H1 (cell line): ENCODE measurements at regions not wholly inside any gene's neighbourhood (a gene's known extent, or its start where the extent isn't known, plus 50 kb on each side); places are given as distances from the start of the nearest gene placed in this dataset.
A peak's percentile ranks its signal among the peaks of the same experiment; 100 is the strongest.

Source experiments
- CTCF ChIA-PET: fragments of 300-600 bp; sonication (Branson Sonifier 250); formaldehyde crosslinking; loops from one replicate; lab custom pipeline; 2021; ENCODE audit not compliant: partially characterized antibody; lab: Charles Lee
- POLR2A ChIA-PET: fragments of 300-600 bp; sonication (Branson Sonifier 250); formaldehyde crosslinking; loops from one replicate; lab custom pipeline; 2021; ENCODE audit warnings: inconsistent platforms; ENCODE audit not compliant: partially characterized antibody; lab: Charles Lee
- DNase-seq, 2 experiments: peaks; one replicate each; pipeline versions ENCODE4 v3.0.0 to v3.0.0-alpha.2; 2010 to 2022; ENCODE audit warnings: low spot score in 2 of 2, low read depth in 1 of 2, mixed read lengths in 1 of 2
- FAIRE-seq: peaks from 2 replicates; lab custom pipeline; 2011; peaks lifted over from hg19 to GRCh38; lab: Jason Lieb, UNC
- H2AFZ ChIP-seq: 2 replicates; pipeline ENCODE4 v1.8.1; 2012; ENCODE audit warnings: low read length, inconsistent platforms
- H2AK5ac ChIP-seq: 2 replicates; pipeline ENCODE4 v1.6.1; 2013; ENCODE audit warnings: low read depth, low read length
- H2BK120ac ChIP-seq: replicated peaks from 2 replicates; pipeline ENCODE3; 2013; ENCODE audit warnings: low read depth, low read length, inconsistent platforms
- H2BK12ac ChIP-seq: 2 replicates; pipeline ENCODE4 v1.6.1; 2013; ENCODE audit warnings: low read depth, low read length
- H2BK15ac ChIP-seq: 2 replicates; pipeline ENCODE4 v1.6.1; 2013; ENCODE audit warnings: low read length
- H2BK20ac ChIP-seq: 2 replicates; pipeline ENCODE4 v1.6.1; 2013; ENCODE audit warnings: low read length
- H2BK5ac ChIP-seq: 2 replicates; pipeline ENCODE4 v1.6.1; 2013; ENCODE audit warnings: low read depth, low read length
- H3K14ac ChIP-seq: 2 replicates; pipeline ENCODE4 v1.6.1; 2013; ENCODE audit warnings: inconsistent platforms; ENCODE audit not compliant: insufficient read length
- H3K18ac ChIP-seq: 2 replicates; pipeline ENCODE4 v1.6.1; 2013; ENCODE audit warnings: low read length; ENCODE audit errors: extremely low read depth
- H3K23ac ChIP-seq: 2 replicates; pipeline ENCODE4 v1.6.1; 2013; ENCODE audit warnings: inconsistent platforms; ENCODE audit not compliant: insufficient read length
- H3K23me2 ChIP-seq: 2 replicates; pipeline ENCODE4 v1.6.1; 2013; ENCODE audit warnings: low read depth, low read length
- H3K27ac ChIP-seq: 2 replicates; pipeline ENCODE4 v1.6.1; 2011; ENCODE audit warnings: low read depth, low read length, inconsistent platforms
- H3K27me3 ChIP-seq, 4 experiments: replicated peaks in 1 of 4; 1 replicate in 1 of 4; 2 replicates in 3 of 4; pipeline versions ENCODE4 v1.6.1 to v1.8.1; 2011 to 2013; ENCODE audit warnings: low read length in 3 of 4, mild to moderate bottlenecking in 3 of 4, inconsistent platforms in 2 of 4, mixed read lengths in 2 of 4, moderate library complexity in 1 of 4; ENCODE audit not compliant: control insufficient read depth in 3 of 4, insufficient read depth in 3 of 4; ENCODE audit errors: extremely low read depth in 1 of 4
- H3K36me3 ChIP-seq, 4 experiments: 2 replicates each; pipeline versions ENCODE4 v1.6.1 to v1.8.1; 2011 to 2013; ENCODE audit warnings: mild to moderate bottlenecking in 4 of 4, low read length in 3 of 4, moderate library complexity in 2 of 4, control low read depth in 1 of 4, inconsistent platforms in 1 of 4; ENCODE audit not compliant: insufficient read depth in 4 of 4, control insufficient read depth in 2 of 4
- H3K4ac ChIP-seq: replicated peaks from 2 replicates; pipeline ENCODE3; 2013; ENCODE audit warnings: low read length, low read depth, mixed read lengths, inconsistent platforms; ENCODE audit not compliant: insufficient read length
- H3K4me1 ChIP-seq, 4 experiments: replicated peaks in 1 of 4; 1 replicate in 1 of 4; 2 replicates in 3 of 4; pipeline versions ENCODE4 v1.6.1 to v1.8.1; 2011 to 2013; ENCODE audit warnings: low read length in 3 of 4, inconsistent platforms in 2 of 4, mixed read lengths in 1 of 4; ENCODE audit not compliant: insufficient read depth in 4 of 4, control insufficient read depth in 3 of 4
- H3K4me2 ChIP-seq, 2 experiments: 2 replicates each; pipeline versions ENCODE4 v1.6.1 to v1.8.1; 2011 to 2013; ENCODE audit warnings: low read depth in 2 of 2, low read length in 2 of 2, control low read depth in 1 of 2, inconsistent platforms in 1 of 2, mild to moderate bottlenecking in 1 of 2; ENCODE audit not compliant: insufficient read depth in 1 of 2
- H3K4me3 ChIP-seq, 4 experiments: fragments of 200-600, 300-600 bp in 1 of 4; sonication (generic), shearing (Covaris generic), sonication (Bioruptor Twin) in 1 of 4; 2 replicates each; pipeline versions ENCODE4 v1.5.1 to v1.8.1; 2011 to 2016; ENCODE audit warnings: low read length in 4 of 4, low read depth in 3 of 4, control low read depth in 2 of 4, inconsistent platforms in 2 of 4, mild to moderate bottlenecking in 2 of 4, mixed read lengths in 1 of 4, moderate library complexity in 1 of 4; ENCODE audit not compliant: insufficient read depth in 2 of 4; ENCODE audit errors: extremely low read depth in 1 of 4
- H3K56ac ChIP-seq: replicated peaks from 2 replicates; pipeline ENCODE3; 2013; ENCODE audit warnings: low read depth, mild to moderate bottlenecking, mixed read lengths, low read length, inconsistent platforms; ENCODE audit not compliant: insufficient read length
- H3K79me1 ChIP-seq: 2 replicates; pipeline ENCODE4 v1.6.1; 2013; ENCODE audit warnings: low read depth, low read length, control low read depth
- H3K79me2 ChIP-seq, 2 experiments: 2 replicates each; pipeline versions ENCODE4 v1.6.1 to v1.8.1; 2012 to 2013; ENCODE audit warnings: low read length in 2 of 2, mild to moderate bottlenecking in 2 of 2, inconsistent platforms in 1 of 2; ENCODE audit not compliant: insufficient read depth in 2 of 2, control insufficient read depth in 1 of 2
- H3K9ac ChIP-seq, 4 experiments: replicated peaks in 1 of 4; 1 replicate in 1 of 4; 2 replicates in 3 of 4; pipeline versions ENCODE4 v1.6.1 to v1.8.1; 2011 to 2013; ENCODE audit warnings: low read depth in 3 of 4, low read length in 3 of 4, control low read depth in 2 of 4, mild to moderate bottlenecking in 2 of 4, moderate library complexity in 2 of 4, inconsistent platforms in 1 of 4; ENCODE audit errors: extremely low read depth in 1 of 4
- H3K9me3 ChIP-seq, 2 experiments: 2 replicates each; pipeline versions ENCODE4 v1.6.1 to v1.8.1; 2012 to 2013; ENCODE audit warnings: mild to moderate bottlenecking in 2 of 2, moderate library complexity in 2 of 2, control low read depth in 1 of 2, inconsistent platforms in 1 of 2, low read depth in 1 of 2, low read length in 1 of 2, mixed read lengths in 1 of 2; ENCODE audit not compliant: insufficient read depth in 2 of 2
- H4K20me1 ChIP-seq, 2 experiments: replicated peaks in 1 of 2; 2 replicates each; pipeline versions ENCODE3 to v1.8.1; 2011 to 2013; ENCODE audit warnings: inconsistent platforms in 2 of 2, low read length in 2 of 2, mild to moderate bottlenecking in 1 of 2; ENCODE audit not compliant: insufficient read depth in 2 of 2, control insufficient read depth in 1 of 2
- H4K5ac ChIP-seq: 2 replicates; pipeline ENCODE4 v1.6.1; 2013; ENCODE audit warnings: low read length, low read depth, mixed read lengths, inconsistent platforms; ENCODE audit not compliant: insufficient read length
- H4K8ac ChIP-seq: 2 replicates; pipeline ENCODE4 v1.8.0; 2013; ENCODE audit warnings: mild to moderate bottlenecking, moderate library complexity, low read length, inconsistent platforms; ENCODE audit not compliant: insufficient read depth; ENCODE audit errors: extremely low read depth
- H4K91ac ChIP-seq: replicated peaks from 2 replicates; pipeline ENCODE3; 2013; ENCODE audit warnings: low read length, mixed read lengths, inconsistent platforms; ENCODE audit not compliant: insufficient read length
- ASH2L ChIP-seq: fragments of 200-600, 300-600 bp; sonication (generic); IDR thresholded peaks from one replicate; pipeline ENCODE4 v1.7.1; 2017; ENCODE audit warnings: low read length
- BRCA1 ChIP-seq: IDR thresholded peaks from 2 replicates; pipeline ENCODE4 v1.6.1; 2012; ENCODE audit warnings: low read depth, low read length, improper control_type of control experiment
- HDAC6 ChIP-seq: IDR thresholded peaks from one replicate; pipeline ENCODE4 v1.7.1; 2012; ENCODE audit warnings: low read depth, mild to moderate bottlenecking, inconsistent platforms, low read length, moderate library complexity
- JUND ChIP-seq: IDR thresholded peaks from 2 replicates; pipeline ENCODE4 v1.6.1; 2011; ENCODE audit warnings: mild to moderate bottlenecking, improper control_type of control experiment, low read length
- MAFK ChIP-seq: IDR thresholded peaks from 2 replicates; pipeline ENCODE4 v1.6.1; 2012; ENCODE audit warnings: low read depth, mild to moderate bottlenecking, improper control_type of control experiment, low read length
- POU5F1 ChIP-seq: IDR thresholded peaks from 2 replicates; pipeline ENCODE4 v1.6.1; 2011; ENCODE audit warnings: low read depth, mild to moderate bottlenecking, low read length, moderate library complexity
- RNF2 ChIP-seq: fragments of 200-900, 300-1000 bp; sonication (generic); IDR thresholded peaks from 2 replicates; pipeline ENCODE4 v1.7.1; 2016; ENCODE audit warnings: borderline replicate concordance, low read depth, mild to moderate bottlenecking, antibody characterized with exemption, low read length; ENCODE audit not compliant: poor library complexity, severe bottlenecking; ENCODE audit errors: missing control alignments
- RXRA ChIP-seq: IDR thresholded peaks from 2 replicates; pipeline ENCODE4 v1.6.1; 2011; ENCODE audit warnings: low read depth, mild to moderate bottlenecking, low read length, moderate library complexity; ENCODE audit not compliant: insufficient read depth
- SP2 ChIP-seq: IDR thresholded peaks from 2 replicates; pipeline ENCODE4 v1.6.1; 2012; ENCODE audit warnings: mild to moderate bottlenecking, low read length, inconsistent platforms
- SUZ12 ChIP-seq: fragments of 200-600 bp; sonication (generic); IDR thresholded peaks from 2 replicates; pipeline ENCODE4 v1.6.1; 2012; ENCODE audit warnings: mild to moderate bottlenecking, inconsistent platforms, low read length, moderate library complexity, mixed read lengths
- TAF1 ChIP-seq: IDR thresholded peaks from 2 replicates; pipeline ENCODE4 v1.6.1; 2011; ENCODE audit warnings: mild to moderate bottlenecking, low read depth, low read length
- USF2 ChIP-seq: IDR thresholded peaks from 2 replicates; pipeline ENCODE4 v1.6.1; 2011; ENCODE audit warnings: low read length, improper control_type of control experiment
- WGBS, 2 experiments: shearing (Covaris generic) in 1 of 2; methylation state at CpG; one replicate each; pipeline versions ENCODE4 v1.1.6 to v1.1.7; 2013 to 2015; ENCODE audit warnings: low lambda C conversion rate in 2 of 2, mixed read lengths in 2 of 2, inconsistent platforms in 1 of 2, low coverage in 1 of 2, missing lambda C conversion rate in 1 of 2; ENCODE audit not compliant: insufficient replicate concordance in 2 of 2, insufficient coverage in 1 of 2, insufficient read length in 1 of 2; ENCODE audit errors: extremely low coverage in 1 of 2, missing lambda C conversion rate in 1 of 2; 5-methylcytosine and 5-hydroxymethylcytosine counted together
- TF ChIP-seq, protein P1 (sequence below): IDR thresholded peaks from 2 replicates; pipeline ENCODE4 v1.6.1; 2011; ENCODE audit warnings: low read depth, mild to moderate bottlenecking, low read length; ENCODE audit not compliant: insufficient read depth

GRCh38 chrX:39194673-39195072 lies 393.4 kb downstream of the MID1IP1 start:
- Histone ChIP-seq H3K27me3 (no peaks in the 10 kb centered on the region), H2BK20ac (no peak overlapping the region), H3K23ac (no peak overlapping the region), H3K23me2 (no peaks in the 10 kb centered on the region), H3K56ac (no peak overlapping the region), H3K14ac (no peak overlapping the region), H2BK12ac (no peak overlapping the region), H3K18ac (no peak overlapping the region), H3K9ac (no peak overlapping the region), H3K36me3 (no peaks in the 10 kb centered on the region), H2BK15ac (no peak overlapping the region), H3K79me1 (no peaks in the 10 kb centered on the region), H4K20me1 (no peaks in the 10 kb centered on the region), H3K79me2 (no peaks in the 10 kb centered on the region), H4K5ac (no peak overlapping the region), H3K4me2 (peak overlapping the region; percentile 36 to 56; a peak in 2 of 4 replicates), H4K8ac (no peak overlapping the region), H3K9me3 (no peaks in the 10 kb centered on the region), H2AK5ac (no peak overlapping the region), H2AFZ (no peak overlapping the region), H2BK120ac (no peak overlapping the region), H3K4me1 (peaks cover 0 to 10% (median 9%) of the 10 kb centered on the region in 4 experiments; a peak in 6 of 7 replicates), H3K4ac (no peak overlapping the region), H3K27ac (no peak overlapping the region), H3K4me3 (no peak overlapping the region), H2BK5ac (no peak overlapping the region), H4K91ac (no peak overlapping the region)
- DNase-seq (no peak), FAIRE-seq (peak; percentile 24)
- ChIA-PET CTCF (interaction anchor here (0.8 to 1.0 kb wide), 2 partner anchors 43 to 48 kb away, joined by 3 read pairs; no protein-coding TSS in a partner anchor), POLR2A (interaction anchor here (1.0 kb wide), 1 partner anchor 391 kb away, joined by 4 read pairs; no protein-coding TSS in a partner anchor)
- WGBS, 2 experiments, result 100% methylated on average over 1 of the region's 3 CpGs; no CpG with 5 or more reads in 1 of the 2 experiments
- TF ChIP-seq TAF1 (no peak), USF2 (no peak), SUZ12 (no peak), JUND (no peak), RXRA (no peak), BRCA1 (no peak), SP2 (no peak), ASH2L (no peak), POU5F1 (no peak), HDAC6 (no peak), RNF2 (no peak), MAFK (no peak)
- TF ChIP-seq, protein P1, sequence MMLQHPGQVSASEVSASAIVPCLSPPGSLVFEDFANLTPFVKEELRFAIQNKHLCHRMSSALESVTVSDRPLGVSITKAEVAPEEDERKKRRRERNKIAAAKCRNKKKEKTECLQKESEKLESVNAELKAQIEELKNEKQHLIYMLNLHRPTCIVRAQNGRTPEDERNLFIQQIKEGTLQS, result no peak
